Osteoblast (primary cell): ENCODE measurements at regions not wholly inside any gene's neighbourhood (a gene's known extent, or its start where the extent isn't known, plus 50 kb on each side); places are given as distances from the start of the nearest gene placed in this dataset.

Experiments used
- DNase-seq: peaks from one replicate; pipeline ENCODE4 v3.0.0; 2011; ENCODE audit warnings: low spot score, mixed read lengths; ENCODE audit not compliant: insufficient read length; ENCODE audit errors: missing footprints
- H2AFZ ChIP-seq: 2 replicates; pipeline ENCODE4 v1.6.0; 2011; ENCODE audit warnings: mild to moderate bottlenecking, low read length
- H3K27ac ChIP-seq: 2 replicates; pipeline ENCODE4 v1.5.1; 2011; ENCODE audit warnings: mild to moderate bottlenecking, low read depth, low read length, moderate library complexity
- H3K27me3 ChIP-seq: 2 replicates; pipeline ENCODE4 v1.6.0; 2012; ENCODE audit warnings: mild to moderate bottlenecking, control low read depth, inconsistent platforms, low read length, moderate library complexity; ENCODE audit not compliant: insufficient read depth
- H3K36me3 ChIP-seq: 2 replicates; pipeline ENCODE4 v1.5.1; 2011; ENCODE audit warnings: mild to moderate bottlenecking, low read length, control low read depth, moderate library complexity; ENCODE audit not compliant: insufficient read depth
- H3K4me1 ChIP-seq: 2 replicates; pipeline ENCODE4 v1.5.1; 2011; ENCODE audit warnings: mild to moderate bottlenecking, low read length, control low read depth, moderate library complexity; ENCODE audit not compliant: insufficient read depth
- H3K4me2 ChIP-seq: 2 replicates; pipeline ENCODE4 v1.6.0; 2011; ENCODE audit warnings: mild to moderate bottlenecking, low read length; ENCODE audit not compliant: insufficient read depth
- H3K4me3 ChIP-seq: fragments of 200-600 bp; sonication (generic); 3 replicates; pipeline ENCODE4 v1.5.1; 2012; ENCODE audit warnings: mild to moderate bottlenecking, low read length, inconsistent platforms; ENCODE audit not compliant: insufficient read depth
- H3K79me2 ChIP-seq: 2 replicates; pipeline ENCODE4 v1.6.0; 2012; ENCODE audit warnings: mild to moderate bottlenecking, low read length, control low read depth, inconsistent platforms; ENCODE audit not compliant: insufficient read depth
- H3K9me3 ChIP-seq: 2 replicates; pipeline ENCODE4 v1.5.1; 2011; ENCODE audit warnings: low read depth, low read length, control low read depth
- H4K20me1 ChIP-seq: 2 replicates; pipeline ENCODE4 v1.6.0; 2012; ENCODE audit warnings: mild to moderate bottlenecking, low read length, control low read depth; ENCODE audit not compliant: insufficient read depth
- TF ChIP-seq, protein P1 (sequence below): IDR thresholded peaks from 2 replicates; pipeline ENCODE4 v1.5.1; 2011; ENCODE audit warnings: mild to moderate bottlenecking, low read depth, low read length, moderate library complexity; ENCODE audit errors: extremely low read depth

DNA sequence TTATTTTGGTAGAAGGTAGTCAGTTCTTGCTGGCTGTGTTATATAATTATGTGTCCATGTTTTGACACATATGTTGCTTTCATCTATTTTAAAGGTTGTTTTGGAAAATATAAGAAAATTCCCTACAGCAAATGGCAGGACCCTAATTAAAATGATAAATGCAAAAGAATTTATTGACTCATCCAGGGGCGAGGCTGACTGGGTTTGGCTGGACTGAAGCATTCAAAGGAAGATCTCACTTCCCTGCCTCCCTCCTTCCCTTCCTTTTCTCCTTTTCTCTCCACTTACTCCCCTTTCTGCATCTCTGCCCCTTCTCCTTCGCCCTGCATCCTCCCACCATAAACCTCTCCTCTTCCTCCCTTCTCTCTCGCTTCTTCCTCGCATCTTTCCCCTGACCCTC is 129.6 kb downstream of the SNAPC1 start:
- no peak overlapping the region for H3K4me3 ChIP-seq

DNA sequence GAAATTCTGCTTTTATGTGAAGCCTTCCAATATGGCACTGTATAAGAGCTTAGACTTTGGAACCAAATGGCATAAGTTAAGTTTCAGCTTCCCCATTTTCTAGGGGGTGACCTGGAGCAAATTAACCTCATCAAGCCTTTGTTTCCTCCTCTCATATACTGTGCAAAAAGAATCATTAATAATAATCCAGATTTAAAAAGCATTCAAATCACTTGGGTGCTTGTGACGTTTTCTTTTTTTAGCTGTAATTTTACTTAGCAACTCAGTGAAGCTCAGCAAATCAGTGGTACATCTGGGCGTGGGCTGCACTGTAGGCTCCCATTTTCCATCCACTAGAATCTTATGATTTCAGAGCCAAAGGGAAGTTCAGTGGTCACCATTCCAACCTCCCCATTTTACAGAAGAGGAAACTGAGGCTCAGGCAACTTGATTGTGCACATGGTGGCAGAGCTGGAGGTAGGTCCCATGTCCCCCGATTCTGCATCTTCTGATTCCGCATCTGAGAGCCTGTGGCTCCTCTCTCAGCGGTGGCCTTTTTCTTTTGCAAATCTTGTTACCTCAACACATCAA is 131.2 kb downstream of the SNAPC1 start:
- Histone ChIP-seq H3K4me2 (no peak overlapping the region), H3K4me1 (no peaks in the 10 kb centered on the region), H2AFZ (no peak overlapping the region), H3K36me3 (no peaks in the 10 kb centered on the region), H3K4me3 (no peak overlapping the region), H3K27me3 (peaks cover 13% of the 10 kb centered on the region), H3K79me2 (no peaks in the 10 kb centered on the region), H3K27ac (no peak overlapping the region), H3K9me3 (no peaks in the 10 kb centered on the region), H4K20me1 (no peaks in the 10 kb centered on the region)
- DNase-seq, result no peak
- TF ChIP-seq, protein P1, sequence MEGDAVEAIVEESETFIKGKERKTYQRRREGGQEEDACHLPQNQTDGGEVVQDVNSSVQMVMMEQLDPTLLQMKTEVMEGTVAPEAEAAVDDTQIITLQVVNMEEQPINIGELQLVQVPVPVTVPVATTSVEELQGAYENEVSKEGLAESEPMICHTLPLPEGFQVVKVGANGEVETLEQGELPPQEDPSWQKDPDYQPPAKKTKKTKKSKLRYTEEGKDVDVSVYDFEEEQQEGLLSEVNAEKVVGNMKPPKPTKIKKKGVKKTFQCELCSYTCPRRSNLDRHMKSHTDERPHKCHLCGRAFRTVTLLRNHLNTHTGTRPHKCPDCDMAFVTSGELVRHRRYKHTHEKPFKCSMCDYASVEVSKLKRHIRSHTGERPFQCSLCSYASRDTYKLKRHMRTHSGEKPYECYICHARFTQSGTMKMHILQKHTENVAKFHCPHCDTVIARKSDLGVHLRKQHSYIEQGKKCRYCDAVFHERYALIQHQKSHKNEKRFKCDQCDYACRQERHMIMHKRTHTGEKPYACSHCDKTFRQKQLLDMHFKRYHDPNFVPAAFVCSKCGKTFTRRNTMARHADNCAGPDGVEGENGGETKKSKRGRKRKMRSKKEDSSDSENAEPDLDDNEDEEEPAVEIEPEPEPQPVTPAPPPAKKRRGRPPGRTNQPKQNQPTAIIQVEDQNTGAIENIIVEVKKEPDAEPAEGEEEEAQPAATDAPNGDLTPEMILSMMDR, result no peak

More for the DNA sequence above, 129.6 kb downstream of the SNAPC1 start:
- DNase-seq, result no peak
- no peaks in the 10 kb centered on the region for H3K36me3 ChIP-seq
- H2AFZ ChIP-seq, result no peak overlapping the region
- no peaks in the 10 kb centered on the region for H4K20me1 ChIP-seq
- no peak overlapping the region for H3K27ac ChIP-seq
- no peaks in the 10 kb centered on the region for H3K4me1 ChIP-seq
- H3K79me2 ChIP-seq, result no peaks in the 10 kb centered on the region
- no peak overlapping the region for H3K4me2 ChIP-seq
- no peaks in the 10 kb centered on the region for H3K9me3 ChIP-seq
- TF ChIP-seq, protein P1, result no peak
- peaks cover 13% of the 10 kb centered on the region for H3K27me3 ChIP-seq

DNA sequence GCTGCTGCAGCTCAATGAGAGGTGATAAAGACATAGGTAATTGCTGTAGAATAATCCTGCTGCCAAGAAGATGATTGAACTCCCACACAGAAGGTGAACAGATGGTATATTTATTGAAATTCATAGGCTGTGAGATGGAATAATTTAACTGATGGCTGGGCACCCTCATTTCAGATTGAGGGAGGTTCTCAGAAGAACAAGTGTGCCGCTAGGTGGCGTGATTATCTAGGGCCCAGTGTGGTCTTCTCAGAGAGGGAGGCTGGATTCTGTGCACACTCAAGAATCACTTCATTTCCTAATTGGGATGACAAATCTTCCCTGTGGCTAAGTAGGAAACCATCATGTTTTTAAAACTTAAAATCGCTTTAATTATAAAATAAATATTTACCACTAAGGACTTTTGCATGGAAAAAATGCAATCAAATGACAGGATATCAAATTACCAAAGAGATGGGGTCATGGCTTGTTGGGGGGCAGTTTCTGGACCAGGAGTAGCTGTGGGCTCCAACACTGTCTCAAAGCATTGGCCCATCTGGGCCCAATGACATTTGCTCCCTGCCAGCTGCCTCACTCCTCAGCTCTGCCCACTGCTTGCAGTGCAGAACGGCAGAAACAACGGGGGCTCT is 132.3 kb downstream of the SNAPC1 start:
- Histone ChIP-seq H3K4me3 (no peak overlapping the region), H3K4me2 (no peak overlapping the region), H3K36me3 (no peaks in the 10 kb centered on the region), H4K20me1 (no peaks in the 10 kb centered on the region), H3K79me2 (no peaks in the 10 kb centered on the region), H3K27me3 (peaks cover 12% of the 10 kb centered on the region), H2AFZ (no peak overlapping the region), H3K27ac (no peak overlapping the region), H3K9me3 (no peaks in the 10 kb centered on the region), H3K4me1 (no peaks in the 10 kb centered on the region)
- TF ChIP-seq, protein P1, result peak; percentile 87
- DNase-seq, result peak; percentile 85

GRCh38 chr14:61897300-61897699 is 135.1 kb downstream of the SNAPC1 start:
- Histone ChIP-seq H3K27ac (no peak overlapping the region), H3K79me2 (no peaks in the 10 kb centered on the region), H4K20me1 (no peaks in the 10 kb centered on the region), H3K4me1 (no peaks in the 10 kb centered on the region), H3K9me3 (no peaks in the 10 kb centered on the region), H3K27me3 (peaks cover 4% of the 10 kb centered on the region), H3K4me3 (no peak overlapping the region), H2AFZ (no peak overlapping the region), H3K36me3 (no peaks in the 10 kb centered on the region), H3K4me2 (no peak overlapping the region)
- no peak for DNase-seq
- TF ChIP-seq, protein P1, result no peak
